HG03097 (cell line): ENCODE measurements at regions not wholly inside any gene's neighbourhood (a gene's known extent, or its start where the extent isn't known, plus 50 kb on each side); places are given as distances from the start of the nearest gene placed in this dataset.
"Not testable (repeated sequence)": the region's sequence is repeated elsewhere in the genome, so short reads cannot be mapped to it uniquely, and the experiment has no call there.

Experiments
- ATAC-seq: cut with Tn5 transposase; IDR thresholded peaks from one replicate; pipeline ENCODE4 v1.9.1; 2021; ENCODE audit not compliant: unreplicated experiment, low FRiP score

DNA sequence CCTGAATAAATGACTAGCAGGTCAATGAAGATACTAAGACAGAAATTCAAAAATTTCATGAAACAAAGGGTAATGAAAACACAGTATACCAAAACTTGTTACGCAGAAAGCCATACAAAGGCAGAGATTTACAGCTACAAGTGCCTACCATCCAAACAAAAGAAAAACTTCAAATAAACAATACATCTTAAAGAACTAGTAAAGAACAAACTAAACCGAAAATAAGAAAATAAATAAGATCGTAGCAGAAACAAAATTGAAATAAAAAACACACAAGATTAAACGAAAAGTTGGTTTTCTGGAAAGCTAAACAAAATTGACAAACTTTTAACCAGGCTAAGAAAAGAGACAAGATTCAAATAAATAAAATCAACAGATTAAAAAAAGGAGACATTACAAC, 51.5 kb downstream of the VPREB1 start:
- not testable (repeated sequence) for ATAC-seq

DNA sequence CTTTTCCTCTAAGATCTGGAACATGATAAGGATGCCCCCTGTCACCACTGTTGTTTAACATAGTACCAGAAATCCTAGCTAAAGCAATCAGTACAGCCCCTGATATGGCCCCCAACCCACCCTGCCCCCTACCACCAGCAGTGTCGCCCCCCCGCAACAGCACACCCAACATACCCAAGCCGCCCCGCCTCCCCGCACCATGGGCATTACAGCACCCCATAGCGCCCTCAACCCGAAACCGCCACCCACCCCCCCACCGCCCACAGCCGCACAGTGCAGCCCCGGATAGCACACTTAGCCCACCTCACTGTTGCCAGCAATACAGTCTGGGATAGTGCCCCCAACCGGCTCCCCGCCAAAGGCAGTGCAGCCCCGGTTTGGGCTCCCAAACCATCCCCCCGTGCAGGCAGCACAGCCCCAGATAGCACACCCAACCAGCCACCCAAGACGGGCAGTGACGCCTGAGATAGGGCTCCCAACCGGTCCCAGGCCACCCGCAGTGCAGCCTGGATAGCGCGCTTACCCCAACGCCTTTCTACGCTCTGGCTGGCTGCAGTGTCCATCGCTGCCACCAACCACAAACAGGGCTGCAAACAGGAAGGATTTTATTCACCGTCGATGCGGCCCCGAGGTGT, 52.7 kb downstream of the VPREB1 start:
- ATAC-seq: not testable (repeated sequence)

DNA sequence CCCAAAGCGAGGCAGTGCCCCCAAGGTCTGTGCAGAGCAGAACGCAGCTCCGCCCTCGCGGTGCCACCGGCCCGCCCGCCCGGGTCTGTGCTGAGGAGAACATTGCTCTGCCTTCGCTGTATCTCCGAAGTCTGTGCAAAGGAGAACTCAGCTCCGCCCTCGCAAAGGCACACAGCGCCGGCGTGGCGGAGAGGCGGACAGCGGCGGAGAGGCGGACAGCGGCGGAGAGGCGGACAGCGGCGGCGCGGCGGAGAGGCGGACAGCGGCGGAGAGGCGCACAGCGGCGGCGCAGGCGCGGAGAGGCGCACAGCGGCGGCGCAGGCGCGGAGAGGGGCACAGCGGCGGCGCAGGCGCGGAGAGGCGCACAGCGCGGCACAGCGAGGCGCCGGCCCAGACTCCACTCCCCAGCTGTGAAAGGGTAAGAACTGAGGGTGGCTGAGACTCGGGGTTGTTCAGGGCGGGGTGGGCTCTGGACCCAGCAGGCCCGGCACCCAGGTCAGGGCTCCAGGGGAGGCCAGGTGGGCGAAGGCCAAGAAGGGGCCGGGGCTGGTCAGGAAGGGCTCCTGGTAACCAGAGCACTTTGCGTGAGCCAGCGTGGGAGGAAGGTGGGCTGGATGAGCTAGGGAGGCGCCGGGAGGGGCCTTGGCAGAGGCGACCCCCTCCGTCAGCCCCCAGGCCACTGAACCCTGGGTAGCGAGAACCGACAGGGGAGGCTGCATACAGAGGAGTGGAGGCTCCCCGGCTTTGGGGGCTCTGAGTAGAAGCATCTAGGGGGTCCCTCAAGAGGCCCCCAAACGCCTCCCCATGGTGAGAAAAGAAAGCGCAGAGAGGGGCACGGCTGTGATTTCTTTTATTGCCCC, 53.4 kb downstream of the VPREB1 start:
- peak; percentile 98 for ATAC-seq

DNA sequence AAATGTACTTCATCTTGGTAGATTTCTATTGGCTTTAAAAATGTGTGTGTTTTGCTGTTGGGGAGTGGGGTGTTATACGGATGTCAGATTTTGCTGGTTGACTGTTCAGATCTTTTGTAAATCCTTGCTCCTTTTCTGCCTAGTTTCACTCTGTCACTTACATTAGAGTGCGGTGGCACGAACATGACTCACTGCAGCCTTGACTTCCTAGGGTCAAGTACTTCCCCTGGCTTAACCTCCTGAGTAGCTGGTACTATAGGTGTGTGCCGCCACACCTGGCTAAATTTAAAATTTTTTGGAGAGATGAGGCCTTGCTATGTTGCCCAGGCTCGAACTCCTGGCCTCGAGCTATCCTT, 54.0 kb downstream of the VPREB1 start:
- not testable (repeated sequence) for ATAC-seq

DNA sequence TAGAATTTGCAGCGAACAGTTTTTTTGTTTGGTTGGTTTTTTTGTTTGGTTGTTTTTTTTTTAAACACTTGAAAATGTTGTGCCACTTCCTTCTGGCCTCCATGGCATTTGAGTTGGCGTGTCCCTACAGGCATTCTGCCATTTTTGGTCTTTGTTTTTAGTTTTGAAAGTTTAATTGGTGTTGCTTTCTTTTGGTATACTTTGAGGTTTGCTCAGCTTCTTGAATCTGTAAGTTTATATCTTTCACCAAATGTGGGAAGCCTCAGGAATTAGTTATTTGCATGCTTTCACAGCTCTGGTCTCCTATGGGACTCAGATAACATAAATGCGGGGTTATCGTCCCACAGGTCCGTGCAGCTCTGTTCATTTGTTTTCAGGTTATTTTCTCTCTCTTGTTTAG, 55.9 kb downstream of the VPREB1 start:
- ATAC-seq: not testable (repeated sequence)

DNA sequence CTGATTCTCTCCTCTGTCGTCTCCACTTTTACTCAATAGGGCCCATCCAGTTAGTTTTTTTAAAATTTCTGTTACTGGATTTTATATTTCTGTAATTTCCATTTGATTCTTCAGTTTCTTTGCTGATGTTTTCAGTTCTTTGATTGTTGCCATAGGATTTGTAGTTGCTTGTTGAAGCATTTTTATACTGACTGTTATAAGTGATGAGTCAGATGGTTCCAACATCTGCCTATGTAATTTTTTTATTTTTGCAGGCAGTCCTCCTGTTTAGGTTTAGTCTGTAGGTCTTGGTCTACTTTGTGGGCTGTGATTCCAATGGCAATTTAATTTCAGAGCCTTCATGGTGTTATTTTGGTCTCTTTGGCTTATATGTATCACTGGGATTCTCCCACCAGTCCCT, 56.4 kb downstream of the VPREB1 start:
- not testable (repeated sequence) for ATAC-seq

DNA sequence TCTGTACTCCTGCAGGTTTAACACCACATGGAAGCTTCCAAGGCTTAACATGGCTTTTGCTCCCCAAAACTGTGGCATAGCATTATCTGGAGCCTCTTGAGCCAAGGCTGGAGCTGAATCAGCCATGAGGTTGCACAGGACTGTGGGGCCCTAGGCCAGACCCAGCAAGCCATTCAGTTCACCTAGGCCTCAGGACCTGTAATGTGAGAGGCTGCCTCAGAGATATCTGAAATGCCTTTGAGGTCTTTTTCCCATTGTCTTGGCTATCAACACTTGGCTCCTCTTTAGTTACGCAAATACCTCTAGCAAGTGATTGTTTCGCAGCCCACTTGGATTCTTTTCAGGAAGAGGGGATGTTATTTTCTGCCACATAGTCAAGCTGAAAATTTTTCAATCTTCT, 72.0 kb downstream of the VPREB1 start:
- ATAC-seq: no peak

DNA sequence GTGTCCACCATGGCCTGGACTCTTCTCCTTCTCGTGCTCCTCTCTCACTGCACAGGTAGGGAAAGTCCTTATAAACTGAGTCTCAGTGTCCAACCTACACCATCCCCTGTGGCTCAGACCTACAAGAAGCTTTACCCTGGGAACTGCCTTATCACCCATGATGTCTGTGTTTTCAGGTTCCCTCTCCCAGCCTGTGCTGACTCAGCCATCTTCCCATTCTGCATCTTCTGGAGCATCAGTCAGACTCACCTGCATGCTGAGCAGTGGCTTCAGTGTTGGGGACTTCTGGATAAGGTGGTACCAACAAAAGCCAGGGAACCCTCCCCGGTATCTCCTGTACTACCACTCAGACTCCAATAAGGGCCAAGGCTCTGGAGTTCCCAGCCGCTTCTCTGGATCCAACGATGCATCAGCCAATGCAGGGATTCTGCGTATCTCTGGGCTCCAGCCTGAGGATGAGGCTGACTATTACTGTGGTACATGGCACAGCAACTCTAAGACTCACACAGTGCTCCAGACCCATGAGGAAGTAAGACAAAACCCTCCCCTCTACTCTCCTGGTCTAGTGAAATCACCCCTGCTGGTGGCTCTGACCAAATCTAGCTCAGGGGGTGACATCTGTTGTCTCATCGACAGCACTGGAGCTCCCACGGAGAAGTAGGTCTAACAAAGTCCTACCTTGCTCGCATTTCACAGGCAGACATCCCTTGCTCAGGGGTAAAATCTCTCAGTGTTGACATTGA, 74.3 kb downstream of the VPREB1 start:
- no peak for ATAC-seq

DNA sequence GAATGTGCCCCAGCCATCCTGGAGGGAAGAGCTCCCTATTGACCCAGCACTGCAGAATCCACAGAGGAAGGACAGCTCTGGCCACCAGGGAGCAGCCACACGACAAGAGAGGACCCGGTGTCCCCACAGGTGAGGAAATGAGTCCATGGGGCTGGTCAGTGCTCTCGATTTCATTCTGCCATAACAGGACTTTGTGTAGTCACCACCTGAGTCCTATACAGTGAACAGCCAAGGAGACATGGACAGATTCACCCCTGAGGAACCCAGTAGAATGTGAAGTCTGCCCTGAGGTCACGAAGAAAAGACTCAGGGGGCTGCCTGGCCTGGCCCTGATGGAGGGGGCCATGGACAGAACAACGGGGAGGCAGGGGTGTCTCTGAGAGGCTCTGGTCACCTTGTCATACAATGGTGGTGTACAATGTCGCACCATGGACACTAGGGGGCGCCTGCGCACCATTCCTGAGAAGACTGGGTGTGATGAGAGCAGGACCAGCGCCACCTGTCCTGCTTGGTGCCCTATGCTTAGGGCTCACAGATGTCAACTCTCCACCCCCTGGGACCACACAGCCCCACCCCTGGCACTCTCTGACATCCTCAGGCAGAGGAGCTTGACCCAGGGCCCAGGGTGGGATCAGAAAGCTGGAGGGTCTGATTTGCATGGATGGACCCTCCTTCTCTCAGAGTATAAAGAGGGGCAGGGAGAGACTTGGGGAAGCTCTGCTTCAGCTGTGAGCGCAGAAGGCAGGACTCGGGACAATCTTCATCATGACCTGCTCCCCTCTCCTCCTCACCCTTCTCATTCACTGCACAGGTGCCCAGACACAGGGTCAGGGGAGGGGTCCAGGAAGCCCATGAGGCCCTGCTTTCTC, 77.4 kb downstream of the VPREB1 start:
- ATAC-seq: peak; percentile 86

DNA sequence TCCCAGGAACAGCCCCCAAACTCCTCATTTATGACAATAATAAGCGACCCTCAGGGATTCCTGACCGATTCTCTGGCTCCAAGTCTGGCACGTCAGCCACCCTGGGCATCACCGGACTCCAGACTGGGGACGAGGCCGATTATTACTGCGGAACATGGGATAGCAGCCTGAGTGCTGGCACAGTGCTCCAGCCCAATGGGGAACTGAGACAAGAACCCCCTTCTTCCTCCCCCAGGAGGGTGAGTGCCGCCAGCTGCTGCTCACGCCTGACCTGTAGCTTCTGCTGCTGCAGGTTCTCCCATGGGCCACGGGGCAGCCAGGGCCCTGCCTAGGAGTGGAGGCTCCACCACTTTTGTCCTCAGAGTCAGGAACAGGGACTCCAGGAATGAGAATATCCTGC, 78.2 kb downstream of the VPREB1 start:
- ATAC-seq: no peak

DNA sequence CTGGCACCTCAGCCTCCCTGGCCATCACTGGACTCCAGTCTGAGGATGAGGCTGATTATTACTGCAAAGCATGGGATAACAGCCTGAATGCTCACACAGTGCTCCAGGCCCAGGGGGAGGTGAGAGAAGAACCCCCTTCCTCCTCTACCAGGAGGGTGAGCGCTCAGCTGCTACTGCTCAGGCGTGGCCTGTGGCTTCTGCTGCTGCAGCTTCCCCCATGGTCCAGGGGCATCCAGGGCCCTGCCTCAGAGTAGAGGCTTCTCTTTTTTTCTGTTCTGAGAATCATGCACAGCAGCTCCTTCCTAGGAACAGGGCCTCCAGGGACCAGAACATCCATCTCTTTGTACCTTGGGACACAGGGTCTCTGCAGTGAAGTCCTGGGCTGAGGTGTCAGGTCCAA, 83.1 kb downstream of the VPREB1 start:
- ATAC-seq: no peak

DNA sequence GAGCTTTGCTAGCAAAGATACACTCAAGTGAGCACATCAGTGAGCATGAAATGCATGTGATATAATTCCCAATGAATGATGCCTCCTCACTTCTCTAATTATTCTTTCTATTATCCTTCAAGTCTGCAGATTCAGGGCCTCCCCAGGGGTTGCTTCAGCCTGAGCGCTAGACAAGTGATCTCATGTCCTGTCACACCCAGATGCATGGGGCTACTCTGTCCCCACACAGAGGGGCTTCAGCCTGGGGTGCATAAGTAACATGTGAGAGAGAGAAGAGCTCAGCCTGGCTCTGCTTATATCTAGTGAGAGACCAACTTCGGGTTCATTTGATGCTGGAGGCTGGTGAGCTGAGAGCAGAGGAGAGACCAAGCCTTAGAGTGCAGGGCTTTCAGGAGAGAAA, 85.2 kb downstream of the VPREB1 start:
- no peak for ATAC-seq

DNA sequence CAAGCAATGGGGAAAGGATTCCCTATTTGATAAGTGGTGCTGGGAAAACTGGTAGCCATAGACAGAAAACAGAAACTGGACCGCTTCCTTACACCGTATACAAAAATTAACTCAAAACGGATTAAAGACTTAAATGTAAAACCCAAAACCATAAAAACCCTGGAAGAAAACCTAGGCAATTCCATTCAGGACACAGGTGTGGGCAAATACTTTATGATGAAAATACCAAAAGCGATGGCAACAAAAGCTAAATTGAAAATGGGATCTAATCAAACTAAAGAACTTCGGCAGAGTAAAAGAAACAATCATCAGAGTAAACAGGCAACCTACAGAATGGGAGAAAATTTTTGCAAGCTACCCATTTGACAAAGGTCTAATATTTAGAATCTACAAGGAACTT, 91.1 kb downstream of the VPREB1 start:
- not testable (repeated sequence) for ATAC-seq

DNA sequence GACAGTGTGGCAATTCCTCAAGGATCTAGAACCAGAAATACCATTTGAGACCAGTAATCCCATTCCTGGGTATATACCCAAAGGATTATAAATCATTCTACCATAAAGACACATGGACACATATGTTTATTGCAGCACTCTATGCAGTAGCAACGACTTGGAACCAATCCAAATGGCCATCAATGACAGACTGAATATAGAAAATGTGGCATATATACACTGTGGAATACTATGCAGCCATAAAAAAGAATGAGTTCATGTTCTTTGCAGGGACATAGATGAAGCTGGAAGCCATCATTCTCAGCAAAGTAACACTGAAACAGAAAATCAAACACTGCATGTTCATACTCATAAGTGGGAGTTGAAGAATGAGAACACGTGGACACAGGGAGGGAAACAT, 91.7 kb downstream of the VPREB1 start:
- not testable (repeated sequence) for ATAC-seq

DNA sequence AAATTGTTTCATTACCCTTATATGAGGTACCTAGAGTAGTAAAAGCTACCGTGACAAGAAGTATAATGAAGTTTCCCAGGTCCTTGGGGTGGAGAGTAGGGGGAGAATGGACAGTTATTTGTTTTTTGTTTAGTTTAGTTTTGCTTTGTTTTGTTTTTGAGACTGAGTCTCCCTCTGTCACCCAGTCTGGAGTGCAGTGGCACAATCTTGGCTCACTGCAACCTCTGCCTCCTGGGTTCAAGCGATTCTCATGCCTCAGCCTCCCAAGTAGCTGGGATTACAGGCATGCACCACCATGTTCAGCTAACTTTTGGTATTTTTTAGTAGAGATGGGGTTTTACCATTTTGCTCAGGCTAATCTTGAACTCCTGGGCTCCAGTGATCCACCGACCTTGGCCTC, 94.2 kb downstream of the VPREB1 start:
- ATAC-seq: not testable (repeated sequence)

DNA sequence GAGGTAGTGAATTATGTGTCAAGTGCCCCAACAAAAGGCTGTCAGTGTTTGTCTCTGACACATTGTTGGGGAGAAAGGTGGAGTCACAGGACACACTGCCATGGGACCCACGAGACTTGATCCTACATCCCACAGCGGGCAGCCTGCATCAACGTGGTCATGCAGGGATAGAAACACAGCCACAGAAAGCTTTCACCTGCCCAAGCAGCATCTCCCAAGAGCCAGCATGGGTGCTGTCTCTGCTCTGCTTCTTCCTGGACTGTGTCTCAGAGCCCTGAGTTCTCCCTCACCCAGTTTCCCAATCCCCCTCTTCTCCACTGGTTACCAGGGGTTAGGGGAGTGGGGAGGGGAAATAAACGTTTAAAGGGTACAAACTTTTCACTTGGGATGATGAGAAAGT, 97.2 kb downstream of the VPREB1 start:
- ATAC-seq: no peak

DNA sequence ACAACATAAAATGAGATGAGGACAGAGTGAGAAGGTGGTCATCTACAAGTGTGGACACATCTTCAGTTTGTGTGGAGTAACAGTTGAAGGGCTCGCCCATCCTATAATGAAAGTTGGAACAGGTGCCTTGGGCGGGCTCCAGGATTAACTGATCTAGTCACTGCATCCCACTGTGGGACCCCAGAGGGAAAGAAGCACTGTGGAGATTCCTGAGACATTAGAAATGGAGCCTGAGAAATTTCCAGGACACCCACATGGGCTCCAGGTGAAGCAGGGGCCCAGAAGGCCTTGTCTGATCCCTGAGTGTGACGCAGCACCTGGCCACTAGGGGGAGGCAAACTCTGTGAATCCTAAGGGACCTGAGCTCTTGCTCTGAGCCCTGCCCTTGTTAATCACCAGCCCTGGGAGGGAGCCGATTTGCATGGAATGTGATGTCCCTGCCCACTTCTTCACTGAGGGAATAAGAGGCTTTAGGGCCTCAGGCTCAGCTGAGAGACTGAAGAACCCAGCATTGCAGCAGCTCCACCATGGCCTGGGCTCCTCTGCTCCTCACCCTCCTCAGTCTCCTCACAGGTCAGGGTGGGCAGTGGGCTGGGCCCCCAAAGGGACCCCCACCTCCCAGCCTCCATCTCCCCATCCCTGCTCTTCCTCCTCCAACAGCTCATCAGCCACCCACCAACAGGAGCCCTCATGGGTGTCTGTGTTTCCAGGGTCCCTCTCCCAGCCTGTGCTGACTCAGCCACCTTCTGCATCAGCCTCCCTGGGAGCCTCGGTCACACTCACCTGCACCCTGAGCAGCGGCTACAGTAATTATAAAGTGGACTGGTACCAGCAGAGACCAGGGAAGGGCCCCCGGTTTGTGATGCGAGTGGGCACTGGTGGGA, 98.4 kb downstream of the VPREB1 start:
- ATAC-seq: no peak

DNA sequence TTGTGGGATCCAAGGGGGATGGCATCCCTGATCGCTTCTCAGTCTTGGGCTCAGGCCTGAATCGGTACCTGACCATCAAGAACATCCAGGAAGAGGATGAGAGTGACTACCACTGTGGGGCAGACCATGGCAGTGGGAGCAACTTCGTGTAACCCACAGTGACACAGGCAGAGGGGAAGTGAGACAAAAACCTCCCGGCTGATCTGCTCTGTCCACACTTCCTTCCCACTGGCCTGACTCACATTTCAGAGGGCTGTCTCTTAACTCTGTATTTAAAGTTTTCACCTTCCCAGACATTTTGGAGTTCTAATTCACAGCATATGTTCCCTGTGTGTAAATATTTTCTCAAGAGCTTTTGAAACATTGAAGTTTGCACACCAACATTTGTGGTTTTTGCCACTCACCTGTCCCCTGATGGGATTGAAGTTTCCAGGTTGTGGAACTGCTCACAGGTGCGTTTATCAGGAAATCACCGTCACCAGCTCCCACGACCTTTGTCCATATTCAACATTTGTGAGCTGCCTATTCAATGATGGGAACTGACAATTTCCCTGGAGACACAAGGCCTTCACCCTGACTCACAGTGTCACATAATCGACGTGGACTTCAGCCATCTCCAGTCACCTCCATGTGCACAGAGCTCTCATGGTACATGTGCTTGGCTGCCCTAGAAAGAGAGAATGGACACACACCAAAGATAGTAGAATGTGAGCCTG, 99.2 kb downstream of the VPREB1 start:
- no peak for ATAC-seq

DNA sequence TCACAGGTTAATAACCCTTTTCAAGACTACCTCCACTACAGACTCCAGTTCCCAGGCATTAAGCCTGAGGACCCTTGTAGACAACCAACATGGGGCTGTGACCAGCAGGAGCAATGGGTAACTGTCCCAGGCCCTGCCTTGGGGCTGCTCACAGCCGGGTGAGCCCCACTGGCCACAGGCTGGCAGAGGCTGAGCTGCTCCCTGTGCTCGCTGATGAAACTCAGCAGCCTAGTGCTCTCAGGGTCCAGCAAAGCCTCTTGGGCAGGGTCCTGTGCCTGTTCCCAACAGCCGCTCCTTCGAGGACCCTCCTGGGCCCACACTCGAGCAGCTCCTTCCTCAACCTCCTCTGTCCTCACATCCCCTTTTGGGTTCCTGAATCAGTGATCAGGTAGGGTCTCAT, 99.8 kb downstream of the VPREB1 start:
- ATAC-seq: no peak
